ENCODE measurements at regions not wholly inside any gene's neighbourhood (a gene's known extent, or its start where the extent isn't known, plus 50 kb on each side); places are given as distances from the start of the nearest gene placed in this dataset.

GRCh38 chr12:40561395-40561966 lies 130.8 kb upstream of the CNTN1 start:
- Mint-ChIP-seq H3K4me3 (ENCODE audit: low read depth) (no peak overlapping the region), H3K27ac (no peak overlapping the region), H3K36me3 (ENCODE audit: low read depth) (no peaks in the 10 kb centered on the region), H3K9me3 (no peaks in the 10 kb centered on the region), H3K27me3 (ENCODE audit: low read depth) (no peaks in the 10 kb centered on the region), H3K4me1 (ENCODE audit: low read depth) (no peaks in the 10 kb centered on the region)
- no peak for DNase-seq (ENCODE audit: low spot score)
- intact Hi-C loops (cut with micrococcal nuclease) = no loop called here

GRCh38 chr12:40565029-40565633 lies 127.1 kb upstream of the CNTN1 start:
- Mint-ChIP-seq H3K4me3 (ENCODE audit: low read depth) (no peak overlapping the region), H3K4me1 (ENCODE audit: low read depth) (no peaks in the 10 kb centered on the region), H3K36me3 (ENCODE audit: low read depth) (no peaks in the 10 kb centered on the region), H3K27ac (no peak overlapping the region), H3K9me3 (no peaks in the 10 kb centered on the region), H3K27me3 (ENCODE audit: low read depth) (no peaks in the 10 kb centered on the region)
- intact Hi-C loops (cut with micrococcal nuclease) = no loop called here
- no peak for DNase-seq (ENCODE audit: low spot score)

- no peaks in the 10 kb centered on the region for H3K27me3 Mint-ChIP-seq (ENCODE audit: low read depth)
- no peak for DNase-seq (ENCODE audit: low spot score)
- no peak overlapping the region for H3K4me3 Mint-ChIP-seq (ENCODE audit: low read depth)
- H3K36me3 Mint-ChIP-seq (ENCODE audit: low read depth) = no peaks in the 10 kb centered on the region
- intact Hi-C loops (cut with micrococcal nuclease) = no loop called here
- H3K9me3 Mint-ChIP-seq = peaks cover 5% of the 10 kb centered on the region
- no peak overlapping the region for H3K27ac Mint-ChIP-seq
- no peaks in the 10 kb centered on the region for H3K4me1 Mint-ChIP-seq (ENCODE audit: low read depth)
Measured at GRCh38 chr12:40566271-40566670, 126.0 kb upstream of the CNTN1 start.

- no peaks in the 10 kb centered on the region for H3K27me3 Mint-ChIP-seq (ENCODE audit: low read depth)
- H3K36me3 Mint-ChIP-seq (ENCODE audit: low read depth) = no peaks in the 10 kb centered on the region
- H3K4me3 Mint-ChIP-seq (ENCODE audit: low read depth) = no peak overlapping the region
- no peak for DNase-seq (ENCODE audit: low spot score)
- intact Hi-C loops (cut with micrococcal nuclease) = no loop called here
- H3K27ac Mint-ChIP-seq = no peak overlapping the region
- peaks cover 5% of the 10 kb centered on the region for H3K9me3 Mint-ChIP-seq
- no peaks in the 10 kb centered on the region for H3K4me1 Mint-ChIP-seq (ENCODE audit: low read depth)
Measured at GRCh38 chr12:40569626-40570179, 122.5 kb upstream of the CNTN1 start.

GRCh38 chr12:40573024-40573423 lies 119.2 kb upstream of the CNTN1 start:
- intact Hi-C loops (cut with micrococcal nuclease) = no loop called here
- H3K4me1 Mint-ChIP-seq (ENCODE audit: low read depth) = no peaks in the 10 kb centered on the region
- H3K27ac Mint-ChIP-seq = no peak overlapping the region
- H3K9me3 Mint-ChIP-seq = peaks cover 7% of the 10 kb centered on the region
- no peaks in the 10 kb centered on the region for H3K27me3 Mint-ChIP-seq (ENCODE audit: low read depth)
- no peak overlapping the region for H3K4me3 Mint-ChIP-seq (ENCODE audit: low read depth)
- no peaks in the 10 kb centered on the region for H3K36me3 Mint-ChIP-seq (ENCODE audit: low read depth)
- DNase-seq (ENCODE audit: low spot score) = no peak

- H3K4me3 Mint-ChIP-seq (ENCODE audit: low read depth) = no peak overlapping the region
- intact Hi-C loops (cut with micrococcal nuclease) = no loop called here
- H3K27me3 Mint-ChIP-seq (ENCODE audit: low read depth) = no peaks in the 10 kb centered on the region
- no peak overlapping the region for H3K27ac Mint-ChIP-seq
- H3K9me3 Mint-ChIP-seq = peaks cover 18% of the 10 kb centered on the region
- H3K36me3 Mint-ChIP-seq (ENCODE audit: low read depth) = no peaks in the 10 kb centered on the region
- DNase-seq (ENCODE audit: low spot score) = no peak
- no peaks in the 10 kb centered on the region for H3K4me1 Mint-ChIP-seq (ENCODE audit: low read depth)
Measured at GRCh38 chr12:40575987-40576386, 116.3 kb upstream of the CNTN1 start.

- intact Hi-C loops (cut with micrococcal nuclease) = no loop called here
- Mint-ChIP-seq H3K27ac (no peak overlapping the region), H3K4me3 (ENCODE audit: low read depth) (no peak overlapping the region), H3K4me1 (ENCODE audit: low read depth) (no peaks in the 10 kb centered on the region), H3K36me3 (ENCODE audit: low read depth) (no peaks in the 10 kb centered on the region), H3K9me3 (peaks cover 24% of the 10 kb centered on the region), H3K27me3 (ENCODE audit: low read depth) (no peaks in the 10 kb centered on the region)
- no peak for DNase-seq (ENCODE audit: low spot score)
Measured at GRCh38 chr12:40577834-40578233, 114.4 kb upstream of the CNTN1 start.

GRCh38 chr12:40579687-40580086 lies 112.6 kb upstream of the CNTN1 start:
- DNase-seq (ENCODE audit: low spot score) = no peak

GRCh38 chr12:40580346-40580745 lies 111.9 kb upstream of the CNTN1 start:
- H3K9me3 Mint-ChIP-seq = peaks cover 24% of the 10 kb centered on the region
- no peaks in the 10 kb centered on the region for H3K27me3 Mint-ChIP-seq (ENCODE audit: low read depth)
- H3K36me3 Mint-ChIP-seq (ENCODE audit: low read depth) = no peaks in the 10 kb centered on the region
- H3K27ac Mint-ChIP-seq = no peak overlapping the region
- intact Hi-C loops (cut with micrococcal nuclease) = no loop called here
- no peaks in the 10 kb centered on the region for H3K4me1 Mint-ChIP-seq (ENCODE audit: low read depth)
- no peak for DNase-seq (ENCODE audit: low spot score)
- H3K4me3 Mint-ChIP-seq (ENCODE audit: low read depth) = no peak overlapping the region

More at GRCh38 chr12:40579687-40580086, 112.6 kb upstream of the CNTN1 start:
- intact Hi-C loops (cut with micrococcal nuclease) = no loop called here
- Mint-ChIP-seq H3K4me1 (ENCODE audit: low read depth) (no peaks in the 10 kb centered on the region), H3K27me3 (ENCODE audit: low read depth) (no peaks in the 10 kb centered on the region), H3K27ac (no peak overlapping the region), H3K36me3 (ENCODE audit: low read depth) (no peaks in the 10 kb centered on the region), H3K4me3 (ENCODE audit: low read depth) (no peak overlapping the region), H3K9me3 (peaks cover 24% of the 10 kb centered on the region)

GRCh38 chr12:40581889-40582288 lies 110.3 kb upstream of the CNTN1 start:
- no peaks in the 10 kb centered on the region for H3K36me3 Mint-ChIP-seq (ENCODE audit: low read depth)
- peaks cover 26% of the 10 kb centered on the region for H3K9me3 Mint-ChIP-seq
- no peak overlapping the region for H3K27ac Mint-ChIP-seq
- H3K4me3 Mint-ChIP-seq (ENCODE audit: low read depth) = no peak overlapping the region
- no peak for DNase-seq (ENCODE audit: low spot score)
- H3K27me3 Mint-ChIP-seq (ENCODE audit: low read depth) = no peaks in the 10 kb centered on the region
- H3K4me1 Mint-ChIP-seq (ENCODE audit: low read depth) = no peaks in the 10 kb centered on the region
- intact Hi-C loops (cut with micrococcal nuclease) = no loop called here

- Mint-ChIP-seq H3K4me3 (ENCODE audit: low read depth) (no peak overlapping the region), H3K27me3 (ENCODE audit: low read depth) (no peaks in the 10 kb centered on the region), H3K27ac (no peak overlapping the region), H3K36me3 (ENCODE audit: low read depth) (no peaks in the 10 kb centered on the region), H3K9me3 (peaks cover 24% of the 10 kb centered on the region), H3K4me1 (ENCODE audit: low read depth) (no peaks in the 10 kb centered on the region)
- intact Hi-C loops (cut with micrococcal nuclease) = no loop called here
- no peak for DNase-seq (ENCODE audit: low spot score)
Measured at GRCh38 chr12:40583743-40584142, 108.5 kb upstream of the CNTN1 start.

GRCh38 chr12:40584763-40585162 lies 107.5 kb upstream of the CNTN1 start:
- DNase-seq (ENCODE audit: low spot score) = no peak
- no peaks in the 10 kb centered on the region for H3K27me3 Mint-ChIP-seq (ENCODE audit: low read depth)
- no peak overlapping the region for H3K27ac Mint-ChIP-seq
- intact Hi-C loops (cut with micrococcal nuclease) = no loop called here
- H3K4me1 Mint-ChIP-seq (ENCODE audit: low read depth) = no peaks in the 10 kb centered on the region
- H3K4me3 Mint-ChIP-seq (ENCODE audit: low read depth) = no peak overlapping the region
- no peaks in the 10 kb centered on the region for H3K36me3 Mint-ChIP-seq (ENCODE audit: low read depth)
- H3K9me3 Mint-ChIP-seq = peaks cover 32% of the 10 kb centered on the region

- Mint-ChIP-seq H3K27ac (no peak overlapping the region), H3K4me3 (ENCODE audit: low read depth) (no peak overlapping the region), H3K36me3 (ENCODE audit: low read depth) (no peaks in the 10 kb centered on the region), H3K27me3 (ENCODE audit: low read depth) (no peaks in the 10 kb centered on the region), H3K4me1 (ENCODE audit: low read depth) (no peaks in the 10 kb centered on the region), H3K9me3 (peaks cover 32% of the 10 kb centered on the region)
- intact Hi-C loops (cut with micrococcal nuclease) = no loop called here
- DNase-seq (ENCODE audit: low spot score) = no peak
Measured at GRCh38 chr12:40586823-40587222, 105.4 kb upstream of the CNTN1 start.

All from activated T-helper 2 cell treated with anti-CD3 and anti-CD28 coated beads, Interferon-gamma antibody, Interleukin-2, Interleukin-4, amounts not matched to agents 10 μg/mL and 5 μg/mL and 100 μg/mL, durations not matched to agents 14 hours and 24 hours and 36 hours (primary cell).